Right lobe of liver (tissue), 6 donors: ENCODE measurements at regions not wholly inside any gene's neighbourhood (a gene's known extent, or its start where the extent isn't known, plus 50 kb on each side); places are given as distances from the start of the nearest gene placed in this dataset.

Experiments used
- ATAC-seq, 4 donors: fragments of 200-7000 bp; cut with Tn5 transposase; one replicate each; pipeline ENCODE4 v1.9.1; 2020; ENCODE audit warnings: mild to moderate bottlenecking in 4 of 4, moderate library complexity in 4 of 4
- DNase-seq, 3 donors: peaks; one replicate each; pipeline ENCODE4 v3.0.0-alpha.2; 2020
- H3K27ac ChIP-seq, 3 donors: fragments of 200-600 bp; one replicate each; pipeline ENCODE4 v1.8.0; 2022
- H3K27me3 ChIP-seq, 2 donors: fragments of 200-600 bp; one replicate each; pipeline ENCODE4 v1.8.0; 2022
- H3K36me3 ChIP-seq, 4 donors: fragments of 200-600 bp; sonication (generic) in 1 of 4; one replicate each; pipeline versions ENCODE4 v1.5.1 to v1.8.0; 2017 to 2022; ENCODE audit warnings: control low read depth in 1 of 4
- H3K4me1 ChIP-seq, 4 donors: fragments of 200-600 bp; sonication (generic) in 1 of 4; one replicate each; pipeline versions ENCODE4 v1.5.1 to v1.8.0; 2017 to 2022; ENCODE audit warnings: control low read depth in 1 of 4
- H3K4me3 ChIP-seq, 3 donors: fragments of 200-600 bp; one replicate each; pipeline ENCODE4 v1.8.0; 2022
- H3K9me3 ChIP-seq, 4 donors: fragments of 200-600 bp; sonication (generic) in 1 of 4; one replicate each; pipeline versions ENCODE4 v1.5.1 to v1.8.0; 2017 to 2022; ENCODE audit warnings: control low read depth in 1 of 4
- CTCF ChIP-seq, 4 donors: fragments of 200-600 bp in 3 of 4; fragments of 450-650 bp in 1 of 4; IDR thresholded peaks; one replicate each; pipeline versions ENCODE4 v1.5.1 to v1.8.0; 2016 to 2022; ENCODE audit warnings: antibody characterized with exemption in 4 of 4, mild to moderate bottlenecking in 2 of 4
- POLR2A ChIP-seq: fragments of 450-650 bp; IDR thresholded peaks from one replicate; pipeline ENCODE4 v1.6.1; 2017; ENCODE audit warnings: antibody characterized with exemption, mild to moderate bottlenecking
- WGBS: methylation state at CpG from one replicate; pipeline ENCODE4 v1.1.6; 2018; ENCODE audit warnings: low coverage, low lambda C conversion rate; ENCODE audit not compliant: insufficient coverage; ENCODE audit errors: missing lambda C conversion rate; 5-methylcytosine and 5-hydroxymethylcytosine counted together
- intact Hi-C, 2 donors: fragments of 100-400 bp; cut with DNase I; formaldehyde crosslinking; loops; one replicate each; pipeline versions ENCODE4 v1.11.2 to v1.14.1; 2022
- donor health status: DM: no; HTN: yes; CAD: no.
- donor health status: DM: no; HTN: no; CAD: no.
- donor health status: DM: no; HTN: no; CAD: no.
- donor health status: DM: no; HTN: yes; CAD: no.
- donor health status: DM: no; HTN: yes; CAD: no.

GRCh38 chr10:118161461-118162246 lies 114.9 kb upstream of the RAB11FIP2 start:
- H3K27me3 ChIP-seq = no peaks in the 10 kb centered on the region
- no peaks in the 10 kb centered on the region for H3K4me1 ChIP-seq
- H3K36me3 ChIP-seq = no peaks in the 10 kb centered on the region
- no peak overlapping the region for H3K4me3 ChIP-seq
- no peak overlapping the region for H3K27ac ChIP-seq
- no peak for ATAC-seq
- no peaks in the 10 kb centered on the region for H3K9me3 ChIP-seq
- WGBS = 72% methylated on average over 6 of the region's 6 CpGs
- TF ChIP-seq POLR2A (no peak), CTCF (IDR thresholded peaks at IDR 0.05) (no peak)
- no peak for DNase-seq
- intact Hi-C loops = no loop called here

GRCh38 chr10:118153287-118153686 lies 106.5 kb upstream of the RAB11FIP2 start:
- H3K4me3 ChIP-seq = no peak overlapping the region
- no peaks in the 10 kb centered on the region for H3K36me3 ChIP-seq
- H3K27me3 ChIP-seq = no peaks in the 10 kb centered on the region
- H3K9me3 ChIP-seq = no peaks in the 10 kb centered on the region
- intact Hi-C loops = no loop called here
- TF ChIP-seq POLR2A (no peak), CTCF (IDR thresholded peaks at IDR 0.05) (no peak)
- no peak for ATAC-seq
- DNase-seq = no peak
- no peak overlapping the region for H3K27ac ChIP-seq
- no peaks in the 10 kb centered on the region for H3K4me1 ChIP-seq

- Histone ChIP-seq H3K4me3 (no peak overlapping the region), H3K27me3 (no peaks in the 10 kb centered on the region), H3K36me3 (no peaks in the 10 kb centered on the region), H3K9me3 (no peaks in the 10 kb centered on the region), H3K4me1 (no peaks in the 10 kb centered on the region), H3K27ac (no peak overlapping the region)
- intact Hi-C loops = no loop called here
- DNase-seq (no peak), ATAC-seq (no peak)
- no peak for TF ChIP-seq CTCF (IDR thresholded peaks at IDR 0.05)
- TF ChIP-seq POLR2A = no peak
- WGBS = 66% methylated on average over 2 of the region's 2 CpGs
These were observed 104.7 kb upstream of the RAB11FIP2 start for GRCh38 chr10:118151461-118151860.

GRCh38 chr10:118148247-118148646 lies 101.5 kb upstream of the RAB11FIP2 start:
- no peaks in the 10 kb centered on the region for H3K36me3 ChIP-seq
- DNase-seq = no peak
- TF ChIP-seq POLR2A = no peak
- TF ChIP-seq CTCF (IDR thresholded peaks at IDR 0.05) = no peak
- no peak overlapping the region for H3K4me3 ChIP-seq
- no peak for ATAC-seq
- no peaks in the 10 kb centered on the region for H3K4me1 ChIP-seq
- no peaks in the 10 kb centered on the region for H3K27me3 ChIP-seq
- intact Hi-C loops = no loop called here
- no peak overlapping the region for H3K27ac ChIP-seq
- no peaks in the 10 kb centered on the region for H3K9me3 ChIP-seq

GRCh38 chr10:118145256-118145655 lies 98.5 kb upstream of the RAB11FIP2 start:
- Histone ChIP-seq H3K36me3 (no peaks in the 10 kb centered on the region), H3K9me3 (no peaks in the 10 kb centered on the region), H3K4me1 (no peaks in the 10 kb centered on the region), H3K4me3 (no peak overlapping the region), H3K27me3 (no peaks in the 10 kb centered on the region), H3K27ac (no peak overlapping the region)
- DNase-seq (no peak), ATAC-seq (no peak)
- no peak for TF ChIP-seq CTCF (IDR thresholded peaks at IDR 0.05)
- TF ChIP-seq POLR2A = no peak
- intact Hi-C loops = no loop called here
- 53% methylated on average over 4 of the region's 4 CpGs for WGBS
